Brain pericyte (primary cell): ENCODE measurements at regions not wholly inside any gene's neighbourhood (a gene's known extent, or its start where the extent isn't known, plus 50 kb on each side); places are given as distances from the start of the nearest gene placed in this dataset.

ENCODE experiments used
- DNase-seq: peaks from one replicate; pipeline ENCODE4 v3.0.0-alpha.2; 2012; ENCODE audit warnings: low read depth, low spot score

DNA sequence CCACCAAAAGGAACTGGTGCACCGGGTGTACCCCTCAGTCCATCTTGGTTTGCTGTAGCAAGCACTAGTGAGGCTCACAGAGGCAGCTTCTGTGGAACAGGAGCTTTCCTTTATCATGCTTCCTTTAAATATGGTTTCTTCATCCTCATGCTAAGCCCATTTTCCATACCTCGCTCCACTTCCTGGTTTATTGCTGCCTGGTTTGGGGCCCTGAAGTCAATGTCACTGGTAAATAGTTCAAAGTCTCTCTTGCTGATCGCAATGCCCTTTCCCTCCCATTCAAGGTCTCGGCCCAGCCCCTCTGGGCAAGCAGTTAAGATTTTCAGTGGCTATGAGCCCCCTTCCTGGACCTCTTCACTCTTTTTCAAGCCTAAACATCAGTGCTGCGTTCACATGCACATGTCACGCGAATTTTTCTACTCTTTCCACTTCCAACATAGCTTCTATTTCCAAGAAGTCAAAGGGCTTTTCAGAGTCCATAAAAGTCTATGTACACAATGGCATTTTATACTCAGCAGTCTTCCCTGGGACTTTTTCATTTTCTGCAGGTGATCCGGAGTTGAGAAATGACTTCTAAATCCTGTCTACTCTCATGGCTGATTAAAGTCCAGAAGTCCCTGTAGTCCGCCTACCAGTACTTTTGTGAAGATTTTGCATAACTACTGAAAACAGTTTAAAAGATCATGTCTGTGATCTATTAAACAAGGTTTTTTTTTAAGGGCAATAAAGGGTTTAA is 323.8 kb upstream of the ZFHX3 start:
- no peak for DNase-seq

DNA sequence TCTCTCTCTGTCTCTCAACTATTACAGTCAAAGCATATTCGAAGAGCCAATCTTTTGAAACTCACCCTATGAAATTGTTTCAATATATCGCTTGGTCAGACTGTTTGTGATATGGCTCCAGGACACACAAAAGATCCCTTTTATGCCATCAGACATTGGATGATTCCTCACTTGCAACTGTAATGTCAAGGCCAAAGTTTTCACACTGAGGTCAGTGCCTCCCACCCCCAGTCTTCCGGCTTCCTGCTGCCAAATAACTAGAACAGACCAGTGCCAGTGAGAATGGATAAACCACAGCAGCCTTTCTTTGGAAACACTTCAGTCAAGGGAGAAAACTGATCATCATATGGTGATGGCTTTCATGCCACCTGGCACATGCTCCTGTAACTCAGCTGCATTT is 321.9 kb upstream of the ZFHX3 start:
- DNase-seq, result no peak

DNA sequence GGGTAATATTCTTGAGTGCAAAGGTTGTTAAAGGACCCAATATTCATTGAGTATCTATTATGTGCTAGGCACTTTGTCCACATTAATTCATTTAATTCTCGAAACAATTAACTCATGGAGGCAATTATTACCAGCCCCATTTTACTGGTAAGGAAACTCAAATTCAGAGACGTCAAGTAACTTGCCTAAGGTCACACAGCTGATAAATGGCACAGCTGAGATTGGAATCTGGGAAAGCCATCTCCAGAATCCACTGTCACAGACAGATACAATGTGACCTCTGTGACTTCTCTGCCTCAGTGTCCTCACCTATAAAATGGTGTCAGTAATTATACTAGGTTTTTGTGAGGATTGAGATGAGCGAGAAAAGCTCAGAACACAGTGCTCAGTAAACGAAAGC is 320.8 kb upstream of the ZFHX3 start:
- DNase-seq, result no peak

DNA sequence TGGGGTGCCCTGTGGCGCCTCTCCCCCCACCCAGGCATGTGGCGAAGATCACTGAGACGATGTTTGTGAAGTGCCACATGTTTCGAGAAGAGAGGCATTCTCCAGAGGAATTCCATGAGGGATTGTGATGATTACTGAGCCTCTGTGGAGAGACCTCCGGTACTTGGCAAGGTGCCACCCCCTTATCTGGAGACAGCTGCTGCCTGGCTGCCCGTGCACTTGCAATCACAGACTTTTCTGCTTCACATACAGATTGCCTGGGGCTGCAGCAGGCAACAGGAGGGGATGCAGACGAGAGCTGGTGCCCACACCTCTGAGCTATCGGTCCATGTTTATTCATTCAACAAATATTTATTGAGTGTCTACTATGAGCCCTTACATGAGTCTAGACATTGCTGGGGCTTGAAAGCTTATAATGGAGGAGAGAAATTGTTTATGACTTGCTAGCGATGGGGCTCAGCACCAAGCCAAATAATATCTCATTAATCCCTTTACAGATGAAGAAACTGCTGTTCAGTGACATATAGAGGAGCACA is 317.2 kb upstream of the ZFHX3 start:
- DNase-seq, result no peak

DNA sequence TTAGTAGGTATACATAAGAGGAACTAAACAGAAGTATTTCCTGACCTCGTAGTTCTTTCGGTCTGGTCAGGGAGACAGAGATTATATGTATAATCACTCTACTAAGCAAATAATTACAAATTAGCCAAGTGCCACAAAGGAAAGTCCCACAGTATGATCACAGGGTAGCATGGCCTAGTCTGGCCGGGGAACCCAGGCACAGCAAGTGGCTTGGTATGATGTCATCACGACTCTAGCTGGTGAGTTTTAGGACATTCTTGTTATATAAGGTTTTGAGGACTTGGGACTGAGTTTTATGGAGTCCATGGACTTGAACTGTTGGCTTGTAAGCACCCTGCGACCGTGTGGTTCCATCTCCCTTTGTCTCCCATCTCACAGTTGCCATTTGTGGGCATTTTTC is 316.5 kb upstream of the ZFHX3 start:
- DNase-seq, result no peak

DNA sequence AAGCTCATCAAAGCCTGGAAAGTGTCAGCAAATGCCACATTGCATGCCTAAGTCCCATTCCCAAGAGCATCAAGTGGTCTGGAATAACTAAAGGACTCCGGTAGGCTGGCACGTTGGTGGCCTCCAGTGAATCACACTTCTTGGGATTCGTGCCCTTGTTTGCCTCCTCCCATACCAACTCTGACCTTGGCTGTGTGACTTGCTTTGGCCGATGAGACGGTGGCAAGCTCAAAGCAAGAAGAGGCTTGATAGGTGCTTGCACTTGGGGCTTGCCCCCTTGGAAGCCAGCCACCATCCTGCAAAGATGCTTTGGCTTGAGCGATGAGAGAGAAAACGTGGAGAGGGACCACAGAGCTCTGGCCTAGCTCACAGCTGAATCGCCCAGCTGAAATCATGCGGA is 313.1 kb upstream of the ZFHX3 start:
- no peak for DNase-seq

DNA sequence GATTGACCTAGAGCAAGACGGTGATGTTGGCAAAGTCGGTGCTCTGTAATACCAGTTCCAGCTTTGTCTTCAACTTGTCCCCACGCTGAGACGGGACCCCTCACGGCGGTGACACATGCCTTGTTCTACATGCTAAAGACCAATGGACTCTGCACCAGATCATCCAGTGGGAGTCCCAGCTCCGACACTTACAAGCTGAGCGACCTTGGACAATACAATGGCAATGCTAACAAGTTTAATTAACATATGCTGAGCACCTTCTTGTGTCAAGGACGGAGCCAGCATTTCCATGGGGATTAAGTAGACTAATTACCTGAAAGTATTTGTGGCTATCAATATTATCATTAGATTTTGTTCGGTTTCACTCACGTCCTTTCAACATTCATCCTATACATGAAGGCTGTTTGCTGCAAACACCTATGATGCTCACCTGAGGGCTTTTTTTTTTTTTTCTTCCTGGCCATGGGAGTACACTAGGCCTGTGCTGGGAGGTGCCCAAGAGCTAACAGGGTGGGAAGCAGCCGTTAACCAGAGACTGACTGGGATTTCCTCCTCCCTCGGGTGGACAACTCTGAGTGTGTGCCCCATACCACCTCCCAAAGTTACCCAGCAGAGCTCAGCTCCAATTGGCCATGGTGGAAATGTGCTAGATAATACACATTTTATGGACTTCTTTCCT is 308.6 kb upstream of the ZFHX3 start:
- DNase-seq, result no peak

DNA sequence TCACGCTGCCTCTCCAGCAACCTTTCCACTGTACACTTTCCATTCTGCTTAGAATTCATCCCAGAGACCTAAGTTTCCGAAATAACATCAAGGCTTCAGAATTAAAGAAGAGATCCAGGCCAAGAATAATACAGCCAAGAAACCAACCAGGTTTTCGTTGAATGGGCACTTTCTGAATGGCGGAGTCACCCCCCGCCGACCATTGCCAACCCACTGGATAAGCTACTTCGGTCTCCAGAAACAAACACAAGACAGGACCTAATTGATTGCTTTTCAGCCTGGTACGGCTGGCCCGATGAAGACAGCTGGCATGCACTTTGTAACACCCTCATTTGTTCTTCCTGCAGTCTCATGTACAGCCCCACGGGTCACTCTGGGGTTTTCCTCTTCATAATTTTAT is 308.1 kb upstream of the ZFHX3 start:
- no peak for DNase-seq

DNA sequence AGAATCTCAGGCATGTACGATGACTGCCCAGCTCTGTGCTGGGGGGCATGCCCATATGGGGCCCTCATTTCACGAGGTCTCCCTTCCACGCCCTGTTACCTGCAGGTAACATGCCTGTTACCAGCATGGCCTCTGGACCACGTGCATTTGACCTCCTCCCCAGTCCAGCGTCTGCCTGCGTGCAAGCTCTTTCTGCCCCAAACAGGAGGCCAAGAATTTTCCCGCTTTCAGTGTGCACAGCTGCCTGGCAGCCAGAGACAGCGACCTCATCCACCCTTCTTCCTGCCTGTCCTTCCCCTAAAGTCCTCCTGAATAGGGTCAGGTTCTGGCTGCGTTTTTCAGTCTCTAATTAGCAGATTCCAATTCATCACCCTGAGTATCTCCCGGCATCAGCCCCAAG is 306.5 kb upstream of the ZFHX3 start:
- DNase-seq, result no peak

DNA sequence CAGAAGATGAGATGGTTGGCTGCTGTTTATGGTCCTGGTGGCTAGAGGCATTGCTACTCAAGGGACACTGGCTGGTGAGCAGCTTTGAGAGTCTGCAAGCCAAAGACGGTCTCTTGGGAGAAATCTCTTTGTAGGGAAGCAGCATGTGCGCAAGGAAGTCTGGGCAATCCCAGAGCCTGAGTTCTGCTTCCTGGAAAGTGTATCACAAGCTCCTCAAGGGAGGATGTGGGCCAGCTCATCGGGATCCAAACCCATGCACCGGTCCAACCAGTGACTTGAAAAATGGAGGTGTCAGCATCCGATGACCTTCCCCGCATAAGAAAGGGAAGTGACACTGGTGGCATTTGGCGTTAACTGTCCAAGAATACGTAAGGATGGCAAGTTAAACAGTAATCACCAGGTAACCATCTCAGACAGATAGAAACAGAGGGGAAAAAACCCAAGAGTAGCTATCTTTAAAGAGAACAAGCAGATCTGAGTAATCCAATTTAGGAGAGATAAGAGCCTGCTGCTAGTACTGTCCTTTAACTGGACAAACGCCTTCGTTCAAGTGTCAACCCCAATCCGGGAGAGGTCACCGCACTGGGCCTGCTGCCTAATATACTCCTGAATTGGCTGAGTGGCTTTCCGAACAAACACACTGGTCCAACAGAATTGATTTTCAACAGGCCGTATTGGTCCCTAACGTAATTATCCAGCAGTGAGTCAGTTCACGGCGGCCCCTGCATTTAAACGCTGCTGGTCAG is 303.0 kb upstream of the ZFHX3 start:
- no peak for DNase-seq

DNA sequence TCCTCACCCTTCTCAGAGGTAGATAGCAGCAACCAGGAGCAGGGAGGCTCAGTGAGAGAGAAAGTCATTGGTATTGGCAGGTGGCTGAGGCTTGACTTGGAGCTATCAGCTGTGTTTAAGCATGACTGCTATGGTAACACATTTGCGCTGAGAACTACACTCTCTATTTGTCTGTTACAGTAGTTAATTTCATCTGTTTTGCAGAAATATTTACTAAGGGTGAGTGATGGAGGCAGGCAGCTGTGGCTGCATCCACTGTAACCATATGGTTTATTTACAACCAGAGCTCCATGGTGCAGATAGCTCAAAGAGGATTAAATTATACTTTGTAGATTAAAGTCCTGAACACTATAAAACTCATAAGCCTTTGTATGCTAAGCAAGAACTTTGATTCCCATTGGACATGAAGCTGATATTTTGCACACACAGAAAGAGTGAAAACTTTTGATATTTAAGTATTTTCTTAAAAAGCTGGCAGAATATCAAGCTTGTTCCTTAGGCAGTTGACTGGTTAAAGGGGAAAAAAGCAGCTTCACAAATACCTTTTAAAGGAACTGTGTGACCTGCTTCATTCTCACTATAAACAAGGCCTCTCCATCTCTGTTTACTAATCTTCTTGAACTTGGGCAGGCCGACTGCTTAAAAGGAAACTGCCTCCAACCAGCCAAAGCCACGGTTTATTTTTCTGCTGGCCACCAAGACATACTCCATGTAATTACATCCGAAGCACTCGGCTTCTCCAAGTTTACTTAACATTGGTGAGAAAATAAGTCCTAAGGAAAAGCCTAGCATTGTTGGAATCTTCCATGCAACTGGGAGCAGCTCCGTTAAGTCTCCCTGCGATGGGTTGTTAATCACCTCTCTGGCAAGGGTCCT is 299.8 kb upstream of the ZFHX3 start:
- DNase-seq, result no peak

DNA sequence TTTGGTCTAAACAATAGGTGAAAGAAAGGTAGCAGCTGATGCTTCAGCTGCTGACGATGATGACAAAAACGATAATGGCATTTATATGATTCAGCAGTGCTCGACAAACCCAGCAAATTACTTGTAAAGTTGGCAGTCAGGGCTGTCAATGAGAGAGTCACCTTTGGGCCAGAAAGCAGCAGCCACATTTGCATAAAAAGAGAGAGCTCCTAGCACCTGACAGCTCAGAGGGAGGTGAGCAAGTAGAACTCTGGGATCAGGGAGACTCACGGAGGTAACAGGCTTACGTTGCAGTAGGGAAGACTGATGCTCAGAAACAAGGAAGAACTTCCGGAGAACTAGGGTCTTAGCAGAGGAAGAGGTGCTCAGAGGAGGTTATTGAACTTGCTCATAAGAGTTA is 291.9 kb upstream of the ZFHX3 start:
- DNase-seq, result no peak

DNA sequence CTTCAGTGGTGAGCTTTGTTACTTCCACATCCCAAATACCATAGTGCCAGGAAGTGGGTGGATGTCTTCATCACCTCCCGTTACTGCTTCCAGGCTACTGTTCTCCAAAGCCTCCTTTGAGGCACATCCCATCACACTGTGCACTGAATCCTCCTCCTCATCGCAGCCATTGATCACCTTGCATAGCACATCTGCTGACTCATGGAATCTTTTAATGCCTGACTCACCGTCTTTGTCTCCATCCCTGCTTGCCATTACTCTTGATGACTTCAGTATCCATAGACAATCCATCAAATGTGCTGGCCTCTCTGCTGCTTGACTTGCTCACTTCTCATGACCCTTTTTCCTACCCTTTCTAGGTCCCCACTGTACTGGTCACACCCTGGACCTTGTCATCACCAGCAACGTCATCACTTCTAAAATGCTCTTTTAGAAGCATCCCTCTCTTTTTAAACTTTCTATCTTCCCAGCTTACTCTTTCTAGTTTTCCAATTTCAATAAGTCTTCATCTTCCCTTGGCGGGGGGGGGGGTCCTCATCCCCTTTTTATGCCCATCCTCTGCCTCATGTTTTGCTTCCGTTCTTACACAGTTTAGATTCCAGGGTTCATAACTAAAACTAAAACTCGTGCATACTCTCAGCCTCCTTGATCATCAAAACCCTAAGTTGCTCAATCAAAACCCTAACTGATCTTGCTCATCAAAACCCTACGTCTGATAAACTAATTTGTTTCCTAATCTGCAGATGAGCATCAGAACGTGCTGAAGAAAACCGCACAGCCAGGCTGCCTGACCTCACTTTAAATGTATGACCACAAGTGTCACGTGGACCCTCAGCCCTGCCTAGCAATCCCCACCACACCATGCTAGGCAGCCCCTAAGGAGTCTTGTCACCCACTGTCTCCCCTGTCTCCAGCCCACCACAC is 289.7 kb upstream of the ZFHX3 start:
- no peak for DNase-seq

DNA sequence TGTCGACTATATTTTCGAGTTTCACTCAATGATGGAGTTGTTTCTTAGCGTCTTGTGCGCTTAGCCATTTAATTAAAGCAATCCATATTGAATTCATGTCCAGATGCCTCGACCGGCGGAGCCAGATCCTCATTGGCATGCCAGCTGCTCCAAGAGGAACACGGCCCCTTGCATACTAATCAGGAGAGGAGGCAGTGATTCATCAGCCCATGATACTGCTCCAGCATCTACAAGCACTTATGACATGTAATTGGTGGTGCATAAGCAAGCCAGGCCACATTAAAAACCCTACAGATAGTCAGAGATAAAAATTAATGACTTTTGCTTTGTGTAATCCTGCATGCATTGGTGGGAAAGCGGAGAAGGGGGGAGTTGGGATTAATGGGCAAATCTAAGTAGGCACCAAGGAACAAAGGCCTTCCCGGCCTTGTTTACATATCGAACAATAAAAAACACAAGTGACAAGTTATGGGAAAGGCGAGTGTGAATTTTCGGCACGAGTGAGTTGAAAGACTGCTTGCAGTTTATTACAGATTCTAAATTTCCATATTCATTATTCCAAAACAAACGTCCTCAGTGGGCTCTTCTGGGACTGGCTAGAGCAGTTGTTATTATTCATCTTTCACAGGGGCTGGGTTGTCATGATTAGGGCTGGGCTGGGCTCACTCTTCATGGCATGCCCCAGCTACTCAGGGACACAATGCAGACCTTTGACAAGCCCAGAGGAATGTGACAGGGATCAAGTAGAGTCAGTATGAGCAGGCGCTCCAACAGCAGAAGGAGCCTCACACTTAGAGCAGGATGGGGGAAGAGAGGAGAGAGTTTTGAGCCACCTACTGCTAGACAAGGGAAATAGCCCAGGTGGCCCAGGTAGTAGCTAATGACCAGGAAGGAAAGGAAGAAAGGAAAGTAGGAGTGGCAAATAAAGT is 281.7 kb upstream of the ZFHX3 start:
- no peak for DNase-seq

DNA sequence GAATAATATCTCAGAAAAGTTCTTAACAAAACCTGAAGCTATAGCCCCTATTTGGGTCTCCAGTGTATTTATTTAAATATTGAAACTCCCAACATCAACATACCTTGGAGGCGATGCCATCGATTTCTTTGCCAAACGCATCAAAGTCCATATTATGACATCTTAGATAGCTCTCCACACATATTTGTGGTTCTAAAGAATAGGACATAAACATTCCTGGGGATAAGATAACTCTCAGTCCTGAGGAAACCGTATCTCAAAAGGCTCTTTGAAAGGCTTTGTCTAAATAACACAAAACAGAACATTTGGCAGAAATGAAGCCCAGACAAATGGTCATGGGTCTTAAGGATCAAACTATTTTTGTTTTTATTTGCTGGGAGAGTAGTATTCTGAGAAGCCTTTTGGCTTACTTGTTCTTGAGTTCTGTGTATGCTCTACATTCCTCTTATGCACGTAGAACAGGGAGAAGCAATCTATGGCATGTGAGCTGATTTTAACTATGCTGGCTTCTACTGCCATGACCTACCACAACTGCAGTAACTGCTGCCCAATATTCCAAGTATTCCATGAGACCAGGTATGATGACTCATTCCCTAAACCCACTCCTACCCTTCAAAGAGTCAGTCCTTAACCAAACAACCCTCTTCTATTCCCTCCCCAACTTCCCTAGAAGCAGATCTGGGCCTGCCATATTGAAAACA is 279.0 kb upstream of the ZFHX3 start:
- no peak for DNase-seq

DNA sequence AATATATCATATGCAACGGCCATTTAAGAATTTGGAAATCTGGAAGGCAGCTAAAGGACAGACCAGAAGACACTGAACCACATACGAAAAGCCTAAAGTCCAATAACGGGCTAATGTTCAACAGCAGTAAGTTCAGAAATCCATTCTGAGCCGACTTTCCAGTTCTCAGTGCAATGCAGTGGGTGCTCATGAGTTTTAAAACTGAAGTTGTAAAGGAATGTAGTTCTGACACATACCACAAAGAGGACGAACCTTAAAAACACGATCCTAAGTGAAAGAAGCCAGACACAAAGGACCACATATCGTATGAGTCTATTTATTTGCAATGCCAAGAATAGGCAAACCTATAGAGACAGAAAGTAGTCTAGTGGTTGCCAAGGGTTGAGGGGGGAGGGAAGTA is 278.3 kb upstream of the ZFHX3 start:
- DNase-seq, result no peak

DNA sequence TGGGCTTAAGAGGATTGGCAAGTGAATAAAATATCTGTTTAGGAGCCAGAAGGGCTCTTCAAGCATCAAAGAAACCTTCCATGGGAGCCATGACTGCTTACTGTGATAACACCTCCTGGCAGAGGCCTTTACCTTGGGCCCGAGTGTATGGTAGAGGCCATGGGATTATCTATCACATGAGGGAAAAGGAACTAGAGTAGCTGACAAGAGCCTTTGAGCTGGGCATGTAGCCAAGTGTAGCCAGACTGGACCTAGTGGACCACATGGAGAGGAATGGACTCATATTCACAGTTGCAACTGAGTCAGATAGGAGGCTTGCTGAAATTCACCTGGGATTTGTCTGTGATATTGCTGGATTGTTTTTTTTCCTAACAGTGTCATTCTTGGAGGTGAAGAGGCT is 276.0 kb upstream of the ZFHX3 start:
- DNase-seq, result no peak

DNA sequence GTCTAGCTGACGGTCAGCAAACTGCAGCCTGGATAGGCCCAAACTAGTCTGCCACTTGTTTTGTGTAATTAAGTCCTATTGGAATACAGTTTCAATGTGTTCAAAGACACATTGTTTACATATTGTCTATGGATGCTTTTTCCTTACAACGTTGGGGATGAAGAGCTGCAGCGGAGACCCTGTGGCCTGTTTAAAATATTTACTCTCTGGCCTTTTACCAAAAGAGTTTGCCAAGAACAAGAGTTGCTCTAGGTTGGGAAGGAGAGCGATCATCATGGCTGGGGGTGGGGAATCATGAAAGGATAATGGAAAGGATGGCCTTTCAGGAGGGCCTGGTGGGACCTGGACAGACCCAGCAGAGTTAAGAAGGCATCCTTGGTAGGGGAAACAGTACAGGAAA is 274.9 kb upstream of the ZFHX3 start:
- DNase-seq, result no peak

DNA sequence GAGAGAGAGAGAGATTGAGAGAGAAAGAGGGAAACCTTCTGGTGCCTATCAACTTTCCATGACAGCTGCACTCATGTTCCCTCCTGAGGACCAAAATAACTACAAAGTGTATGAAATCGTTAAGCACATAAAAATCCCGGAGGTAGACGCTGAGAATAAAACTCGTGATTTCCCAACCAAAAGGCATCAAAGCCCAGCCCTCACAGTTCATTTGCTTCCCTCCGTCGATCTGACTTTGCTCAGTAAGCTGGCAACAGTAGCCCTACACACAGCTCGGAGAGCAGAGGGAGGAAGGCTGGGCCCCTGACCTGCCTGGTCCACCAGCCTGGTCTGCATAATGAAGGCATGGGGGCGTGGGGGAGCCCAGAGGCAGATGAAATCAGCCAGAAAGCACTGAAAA is 273.9 kb upstream of the ZFHX3 start:
- DNase-seq, result no peak
